GM23338 (cell line): ENCODE measurements at regions not wholly inside any gene's neighbourhood (a gene's known extent, or its start where the extent isn't known, plus 50 kb on each side); places are given as distances from the start of the nearest gene placed in this dataset.

Source experiments
- ATAC-seq: fragments of 200-7000 bp; cut with Tn5 transposase; 3 replicates; pipeline ENCODE4 v1.9.1; 2020
- DNase-seq: peaks from one replicate; pipeline ENCODE4 v3.0.0-alpha.2; 2015; ENCODE audit warnings: low spot score
- H2AFZ ChIP-seq: fragments of 200-600 bp; sonication (generic); 2 replicates; pipeline ENCODE4 v1.8.0; 2016; ENCODE audit warnings: antibody characterized with exemption, mild to moderate bottlenecking, moderate library complexity
- H3F3A ChIP-seq: fragments of 200-600 bp; sonication (generic); replicated peaks from 2 replicates; pipeline ENCODE4 v1.8.0; 2017; ENCODE audit warnings: antibody characterized with exemption, mixed run types, low read depth
- H3K27ac ChIP-seq: fragments of 200-600 bp; sonication (generic); 2 replicates; pipeline ENCODE4 v1.6.1; 2016; ENCODE audit warnings: low read depth
- H3K27me3 ChIP-seq: fragments of 200-600 bp; sonication (generic); 2 replicates; pipeline ENCODE4 v1.8.0; 2016; ENCODE audit warnings: mild to moderate bottlenecking, mixed run types, moderate library complexity; ENCODE audit not compliant: insufficient read depth
- H3K36me3 ChIP-seq: fragments of 200-600 bp; sonication (generic); 2 replicates; pipeline ENCODE4 v1.8.0; 2016; ENCODE audit warnings: mild to moderate bottlenecking; ENCODE audit not compliant: insufficient read depth
- H3K4me1 ChIP-seq: fragments of 200-600 bp; sonication (generic); 2 replicates; pipeline ENCODE4 v1.8.0; 2016; ENCODE audit warnings: mild to moderate bottlenecking, moderate library complexity; ENCODE audit not compliant: insufficient read depth
- H3K4me2 ChIP-seq: fragments of 200-600 bp; sonication (generic); 2 replicates; pipeline ENCODE4 v1.7.1; 2017; ENCODE audit warnings: mixed run types
- H3K4me3 ChIP-seq: fragments of 200-600 bp; sonication (generic); 2 replicates; pipeline ENCODE4 v1.6.1; 2016; ENCODE audit warnings: mixed run types
- H3K79me2 ChIP-seq: fragments of 200-600 bp; sonication (generic); replicated peaks from 2 replicates; pipeline ENCODE4 v1.8.0; 2017; ENCODE audit warnings: mild to moderate bottlenecking; ENCODE audit not compliant: insufficient read depth
- H3K9me2 ChIP-seq: fragments of 200-600 bp; sonication (generic); 2 replicates; pipeline ENCODE4 v1.8.0; 2017; ENCODE audit not compliant: insufficient read depth
- H4K20me1 ChIP-seq: fragments of 200-600 bp; sonication (generic); replicated peaks from 2 replicates; pipeline ENCODE4 v1.8.0; 2017; ENCODE audit warnings: mild to moderate bottlenecking; ENCODE audit not compliant: insufficient read depth
- H3K27ac Mint-ChIP-seq: 2 replicates; pipeline ENCODE4 v1.8.0; 2020; ENCODE audit warnings: inconsistent platforms, mild to moderate bottlenecking, moderate library complexity, mixed read lengths
- H3K27me3 Mint-ChIP-seq: 3 replicates; pipeline ENCODE4 v1.8.0; 2022; ENCODE audit warnings: low read depth, mild to moderate bottlenecking, moderate library complexity, mixed read lengths, inconsistent platforms; ENCODE audit not compliant: insufficient read depth, poor library complexity
- H3K36me3 Mint-ChIP-seq: 3 replicates; pipeline ENCODE4 v1.8.0; 2021; ENCODE audit warnings: low read depth, mild to moderate bottlenecking, inconsistent platforms, moderate library complexity, mixed read lengths
- H3K4me1 Mint-ChIP-seq: 3 replicates; pipeline ENCODE4 v1.8.0; 2020; ENCODE audit warnings: mild to moderate bottlenecking, inconsistent platforms, mixed read lengths
- H3K4me3 Mint-ChIP-seq: 3 replicates; pipeline ENCODE4 v1.8.0; 2021; ENCODE audit warnings: moderate library complexity, mild to moderate bottlenecking, inconsistent platforms, mixed read lengths
- H3K9me3 Mint-ChIP-seq: 3 replicates; pipeline ENCODE4 v1.8.0; 2020; ENCODE audit warnings: moderate library complexity, mild to moderate bottlenecking, inconsistent platforms, mixed read lengths
- CTCF ChIP-seq, 2 experiments: fragments of 200-600 bp in 1 of 2; sonication (generic) in 1 of 2; conservative IDR thresholded peaks; 2 replicates each; pipeline versions ENCODE4 v1.5.1 to v1.6.1; 2016 to 2017; ENCODE audit warnings: antibody characterized with exemption in 2 of 2, low read depth in 2 of 2, mild to moderate bottlenecking in 2 of 2, moderate library complexity in 1 of 2
- ETS1 ChIP-seq: IDR thresholded peaks from 2 replicates; pipeline ENCODE4 v1.6.1; 2016; ENCODE audit warnings: antibody characterized with exemption
- POLR2AphosphoS5 ChIP-seq: IDR thresholded peaks from 2 replicates; pipeline ENCODE4 v1.6.1; 2016; ENCODE audit warnings: antibody characterized with exemption, low read depth
- ZNF114 ChIP-seq: fragments of 250-450 bp; sonication (Bioruptor Pico); IDR thresholded peaks from 2 replicates; pipeline ENCODE4 v1.5.0; 2020; ENCODE audit warnings: mild to moderate bottlenecking, moderate library complexity
- ZNF462 ChIP-seq: fragments of 250-450 bp; sonication (Bioruptor Pico); IDR thresholded peaks from 2 replicates; pipeline ENCODE4 v1.5.0; 2020; ENCODE audit warnings: mild to moderate bottlenecking, moderate library complexity

GRCh38 chr6:86706449-86706848 is 230.9 kb upstream of the HTR1E start:
- H3K9me3 Mint-ChIP-seq = peaks cover 3% of the 10 kb centered on the region; the same call in 1 of the 3 replicates

More at GRCh38 chr6:86706449-86706848, 230.9 kb upstream of the HTR1E start:
- Mint-ChIP-seq H3K27me3 (peaks cover 2% of the 10 kb centered on the region), H3K27ac (no peak overlapping the region; the same call in 1 of the 2 replicates), H3K4me1 (peaks cover 16% of the 10 kb centered on the region; the same call in 2 of the 3 replicates), H3K4me3 (no peak overlapping the region), H3K36me3 (no peaks in the 10 kb centered on the region)
- H2AFZ ChIP-seq = peak overlapping the region; percentile 56; the same call in 1 of the 2 replicates
- no peak overlapping the region for H3K4me3 ChIP-seq
- ATAC-seq = peak; percentile 95
- H3K4me2 ChIP-seq = no peak overlapping the region
- H3K9me2 ChIP-seq = 0 out of 2 replicates have a peak, but pooled peaks cover 3% of the 10 kb centered on the region
- H3F3A ChIP-seq = no peaks in the 10 kb centered on the region
- peaks cover 8% of the 10 kb centered on the region; the same call in 1 of the 2 replicates for H3K4me1 ChIP-seq
- peak; percentile 71 for DNase-seq
- no peak overlapping the region for H3K27ac ChIP-seq
- H3K36me3 ChIP-seq = no peaks in the 10 kb centered on the region
- H3K79me2 ChIP-seq = no peaks in the 10 kb centered on the region
- no peaks in the 10 kb centered on the region for H4K20me1 ChIP-seq
- no peaks in the 10 kb centered on the region for H3K27me3 ChIP-seq
- TF ChIP-seq POLR2AphosphoS5 (no peak), ZNF462 (no peak), ZNF114 (no peak), CTCF (conservative IDR thresholded peaks at IDR 0.05; ENCODE audit: low read depth in 2 of 2) (peak; percentile 51 to 67), ETS1 (no peak)
